ENCODE measurements at regions not wholly inside any gene's neighbourhood (a gene's known extent, or its start where the extent isn't known, plus 50 kb on each side); places are given as distances from the start of the nearest gene placed in this dataset.

GRCh38 chr5:174191850-174192655, 146.5 kb downstream of the NSG2 start:
- no peak for DNase-seq

- no peak for DNase-seq
These were observed 147.4 kb downstream of the NSG2 start for GRCh38 chr5:174192901-174193300.

- no peak for DNase-seq
These were observed 150.0 kb downstream of the NSG2 start for GRCh38 chr5:174195517-174195916.

GRCh38 chr5:174197929-174198328, 152.4 kb downstream of the NSG2 start:
- no peak for DNase-seq

GRCh38 chr5:174198541-174198940, 153.0 kb downstream of the NSG2 start:
- no peak for DNase-seq

GRCh38 chr5:174202996-174203395, 157.5 kb downstream of the NSG2 start:
- DNase-seq = no peak

- no peak for DNase-seq
These were observed 159.2 kb downstream of the NSG2 start for GRCh38 chr5:174204535-174205313.

GRCh38 chr5:174205939-174206338, 160.4 kb downstream of the NSG2 start:
- no peak for DNase-seq

GRCh38 chr5:174210596-174211276, 165.2 kb downstream of the NSG2 start:
- no peak for DNase-seq

- DNase-seq = no peak
These were observed 165.7 kb downstream of the NSG2 start for GRCh38 chr5:174211277-174211626.

- peak; percentile 0 for DNase-seq
These were observed 172.0 kb downstream of the NSG2 start for GRCh38 chr5:174217527-174217926.

GRCh38 chr5:174218162-174218561, 172.7 kb downstream of the NSG2 start:
- no peak for DNase-seq

GRCh38 chr5:174220417-174220816, 174.9 kb downstream of the NSG2 start:
- DNase-seq = no peak

- no peak for DNase-seq
These were observed 175.9 kb downstream of the NSG2 start for GRCh38 chr5:174221436-174221835.

GRCh38 chr5:174221946-174222345, 176.4 kb downstream of the NSG2 start:
- DNase-seq = no peak

GRCh38 chr5:174222891-174223290, 177.4 kb downstream of the NSG2 start:
- no peak for DNase-seq

- DNase-seq = no peak
These were observed 177.8 kb downstream of the NSG2 start for GRCh38 chr5:174223355-174223754.

- DNase-seq = no peak
These were observed 183.6 kb downstream of the NSG2 start for GRCh38 chr5:174229068-174229467.

GRCh38 chr5:174229514-174230370, 184.2 kb downstream of the NSG2 start:
- DNase-seq = no peak

- no peak for DNase-seq
These were observed 186.5 kb downstream of the NSG2 start for GRCh38 chr5:174231956-174232487.

- no peak for DNase-seq
These were observed 188.9 kb downstream of the NSG2 start for GRCh38 chr5:174234388-174234787.

GRCh38 chr5:174235221-174236011, 189.9 kb downstream of the NSG2 start:
- no peak for DNase-seq
